HEK293T (cell line): ENCODE measurements at regions not wholly inside any gene's neighbourhood (a gene's known extent, or its start where the extent isn't known, plus 50 kb on each side); places are given as distances from the start of the nearest gene placed in this dataset.

Source experiments
- ARNT ChIP-seq: fragments of 450-650 bp; IDR thresholded peaks from 2 replicates; pipeline ENCODE4 v1.6.1; 2017; ENCODE audit warnings: mild to moderate bottlenecking
- BHLHE40 ChIP-seq: fragments of 450-650 bp; IDR thresholded peaks from 2 replicates; pipeline ENCODE4 v1.6.1; 2016; ENCODE audit warnings: mild to moderate bottlenecking, moderate library complexity, borderline replicate concordance
- FOXM1 ChIP-seq: fragments of 450-650 bp; IDR thresholded peaks from 2 replicates; pipeline ENCODE4 v1.6.1; 2017; ENCODE audit warnings: mild to moderate bottlenecking, borderline replicate concordance
- HDGF ChIP-seq: fragments of 450-650 bp; IDR thresholded peaks from 2 replicates; pipeline ENCODE4 v1.6.1; 2017; ENCODE audit warnings: antibody characterized with exemption, borderline replicate concordance
- L3MBTL2 ChIP-seq: fragments of 450-650 bp; conservative IDR thresholded peaks from 2 replicates; pipeline ENCODE4 v1.6.1; 2016; ENCODE audit warnings: mild to moderate bottlenecking
- NFRKB ChIP-seq: fragments of 450-650 bp; IDR thresholded peaks from 2 replicates; pipeline ENCODE4 v1.6.1; 2016; ENCODE audit warnings: mild to moderate bottlenecking, moderate library complexity
- SP1 ChIP-seq: fragments of 450-650 bp; IDR thresholded peaks from 2 replicates; pipeline ENCODE4 v1.6.1; 2017
- SUZ12 ChIP-seq: fragments of 450-650 bp; IDR thresholded peaks from 2 replicates; pipeline ENCODE4 v1.6.1; 2016; ENCODE audit warnings: mild to moderate bottlenecking
- TARDBP ChIP-seq: fragments of 450-650 bp; IDR thresholded peaks from 2 replicates; pipeline ENCODE4 v1.6.1; 2016
- ZNF384 ChIP-seq: fragments of 450-650 bp; IDR thresholded peaks from 2 replicates; pipeline ENCODE4 v1.6.1; 2016

DNA sequence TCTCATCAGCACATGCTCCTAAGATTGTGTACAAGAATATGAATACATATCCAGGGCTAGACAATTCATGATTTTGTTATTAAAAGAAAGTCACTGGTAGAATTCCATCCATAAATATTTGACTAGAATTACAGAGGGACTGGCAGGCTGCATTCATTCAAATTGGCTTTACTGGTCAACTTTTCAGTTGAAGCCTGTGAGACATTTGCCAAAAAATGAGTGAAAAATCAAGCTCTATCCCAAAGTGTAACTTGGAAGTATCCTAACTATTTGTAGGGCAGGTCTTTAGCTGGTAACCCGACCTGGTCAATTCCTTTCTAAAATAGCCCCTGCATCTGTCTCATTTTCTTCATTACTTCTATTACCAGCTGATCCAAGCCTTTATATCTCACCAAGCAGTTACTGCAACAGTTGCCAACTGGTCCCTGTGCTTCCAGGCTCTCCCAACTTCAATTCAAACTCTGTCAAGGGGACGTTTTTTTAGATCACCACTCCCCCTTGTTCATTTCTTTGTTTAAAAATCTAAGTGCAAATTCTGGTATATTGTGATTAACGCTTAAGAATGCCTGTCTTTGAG lies 173.1 kb upstream of the TBL1XR1 start:
- TF ChIP-seq SP1 (no peak), ARNT (no peak), TARDBP (no peak), HDGF (no peak), SUZ12 (no peak), FOXM1 (no peak), BHLHE40 (no peak), ZNF384 (no peak), NFRKB (no peak), L3MBTL2 (no peak)
